ENCODE measurements at regions not wholly inside any gene's neighbourhood (a gene's known extent, or its start where the extent isn't known, plus 50 kb on each side); places are given as distances from the start of the nearest gene placed in this dataset.

DNA sequence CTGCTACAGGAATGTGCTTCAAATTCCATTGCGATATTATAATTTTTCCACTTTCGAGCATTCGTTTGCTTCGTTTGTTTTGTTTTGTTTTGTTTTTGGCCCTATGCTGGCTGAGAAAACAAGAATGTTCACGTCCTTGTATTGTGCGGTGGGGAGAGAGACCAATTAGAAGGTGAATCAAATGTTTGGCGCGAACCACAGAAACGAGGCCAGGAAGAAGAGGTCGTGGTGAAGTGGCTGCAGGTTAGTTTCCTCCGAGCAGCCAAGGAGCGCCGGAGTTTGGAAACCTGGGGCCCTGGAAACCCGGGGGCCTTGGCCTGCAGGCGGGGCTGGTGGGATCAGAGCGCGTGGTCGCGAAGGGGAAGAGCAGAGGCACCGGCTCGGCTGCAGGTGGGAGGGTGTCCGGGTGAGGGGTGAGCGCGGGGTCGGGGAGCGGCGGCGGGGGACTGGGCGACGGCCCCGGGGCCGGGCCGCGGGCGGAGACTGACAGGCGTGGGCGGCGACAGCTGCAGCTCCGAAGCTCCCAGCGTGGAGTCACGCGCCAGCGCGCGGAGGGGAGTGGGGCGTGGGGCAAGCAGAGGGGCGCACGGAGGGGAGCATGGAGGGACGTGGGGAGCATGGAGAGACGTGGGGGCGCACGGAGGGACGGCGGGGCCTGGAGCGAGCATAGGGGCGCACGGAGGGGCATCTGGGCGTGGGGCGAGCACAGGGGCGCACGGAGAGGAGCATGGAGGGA, 141.5 kb upstream of the PDE10A start:
- peak overlapping the region; percentile 66 for H3K4me3 Mint-ChIP-seq (ENCODE audit: low read depth)
- peaks cover 3% of the 10 kb centered on the region for H3K4me1 Mint-ChIP-seq (ENCODE audit: low read depth)
- no peaks in the 10 kb centered on the region for H3K36me3 Mint-ChIP-seq (ENCODE audit: insufficient read depth)
- no peak for DNase-seq (ENCODE audit: low spot score, unreplicated experiment)
- TF ChIP-seq CTCF (IDR thresholded peaks at IDR 0.05; ENCODE audit: unreplicated experiment) = no peak
- H3K27ac Mint-ChIP-seq = peak overlapping the region; percentile 49
- peaks cover 87% of the 10 kb centered on the region for H3K27me3 Mint-ChIP-seq
- no peaks in the 10 kb centered on the region for H3K9me3 Mint-ChIP-seq (ENCODE audit: low read depth)

GRCh38 chr6:165800337-165800736, 137.3 kb upstream of the PDE10A start:
- no peak overlapping the region for H3K27ac Mint-ChIP-seq
- no peak for DNase-seq (ENCODE audit: low spot score, unreplicated experiment)
- H3K4me1 Mint-ChIP-seq (ENCODE audit: low read depth) = peaks cover 3% of the 10 kb centered on the region
- H3K4me3 Mint-ChIP-seq (ENCODE audit: low read depth) = no peak overlapping the region
- no peak for TF ChIP-seq CTCF (IDR thresholded peaks at IDR 0.05; ENCODE audit: unreplicated experiment)
- peaks cover 52% of the 10 kb centered on the region for H3K27me3 Mint-ChIP-seq
- H3K9me3 Mint-ChIP-seq (ENCODE audit: low read depth) = no peaks in the 10 kb centered on the region
- H3K36me3 Mint-ChIP-seq (ENCODE audit: insufficient read depth) = no peaks in the 10 kb centered on the region

- no peak for DNase-seq (ENCODE audit: low spot score, unreplicated experiment)
- no peaks in the 10 kb centered on the region for H3K9me3 Mint-ChIP-seq (ENCODE audit: low read depth)
- TF ChIP-seq CTCF (IDR thresholded peaks at IDR 0.05; ENCODE audit: unreplicated experiment) = no peak
- H3K36me3 Mint-ChIP-seq (ENCODE audit: insufficient read depth) = no peaks in the 10 kb centered on the region
- H3K4me1 Mint-ChIP-seq (ENCODE audit: low read depth) = peaks cover 3% of the 10 kb centered on the region
- H3K27ac Mint-ChIP-seq = no peak overlapping the region
- H3K4me3 Mint-ChIP-seq (ENCODE audit: low read depth) = no peak overlapping the region
- peaks cover 47% of the 10 kb centered on the region for H3K27me3 Mint-ChIP-seq
Measured at GRCh38 chr6:165799391-165800153, 136.5 kb upstream of the PDE10A start.

DNA sequence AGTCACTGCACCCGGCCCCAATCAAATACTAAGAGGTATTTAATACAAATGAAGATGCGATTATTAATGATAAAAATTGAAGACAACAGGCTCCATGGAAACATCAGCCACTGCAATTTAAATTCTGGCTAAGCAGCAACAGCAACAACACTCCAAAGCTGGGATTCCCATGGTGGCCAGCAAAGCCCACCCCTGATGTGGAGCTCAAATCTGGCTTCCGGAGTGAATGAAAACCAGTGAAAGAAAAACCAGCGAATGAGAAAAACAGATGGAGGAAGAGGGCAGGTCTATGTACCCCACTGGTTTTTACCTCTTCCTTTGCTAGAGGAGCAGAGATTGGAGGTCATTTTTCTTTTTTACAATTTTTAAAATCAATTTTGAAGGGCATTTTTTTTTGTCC, 135.9 kb upstream of the PDE10A start:
- no peaks in the 10 kb centered on the region for H3K4me1 Mint-ChIP-seq (ENCODE audit: low read depth)
- peaks cover 41% of the 10 kb centered on the region for H3K27me3 Mint-ChIP-seq
- no peak for TF ChIP-seq CTCF (IDR thresholded peaks at IDR 0.05; ENCODE audit: unreplicated experiment)
- H3K27ac Mint-ChIP-seq = no peak overlapping the region
- H3K9me3 Mint-ChIP-seq (ENCODE audit: low read depth) = no peaks in the 10 kb centered on the region
- H3K36me3 Mint-ChIP-seq (ENCODE audit: insufficient read depth) = no peaks in the 10 kb centered on the region
- no peak overlapping the region for H3K4me3 Mint-ChIP-seq (ENCODE audit: low read depth)
- no peak for DNase-seq (ENCODE audit: low spot score, unreplicated experiment)

DNA sequence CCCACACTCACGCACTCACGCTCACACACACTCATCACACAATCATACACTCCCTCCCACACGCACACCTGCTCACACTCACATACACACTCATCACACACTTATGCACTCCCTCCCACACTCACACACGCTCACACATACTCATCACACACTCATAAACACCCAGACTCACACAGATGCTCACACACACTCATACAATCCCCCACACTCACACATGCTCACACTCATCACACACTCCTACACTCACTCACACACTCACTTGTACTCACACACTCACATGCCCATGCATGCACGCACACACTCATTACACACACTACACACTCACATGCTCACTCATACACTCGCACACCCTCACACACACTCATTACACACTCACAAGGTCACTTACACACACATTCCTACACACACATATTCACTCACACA, 131.1 kb upstream of the PDE10A start:
- no peak for DNase-seq (ENCODE audit: low spot score, unreplicated experiment)
- Mint-ChIP-seq H3K4me1 (ENCODE audit: low read depth) (no peaks in the 10 kb centered on the region), H3K27me3 (peaks cover 11% of the 10 kb centered on the region), H3K36me3 (ENCODE audit: insufficient read depth) (no peaks in the 10 kb centered on the region), H3K9me3 (ENCODE audit: low read depth) (no peaks in the 10 kb centered on the region), H3K27ac (no peak overlapping the region), H3K4me3 (ENCODE audit: low read depth) (no peak overlapping the region)
- TF ChIP-seq CTCF (IDR thresholded peaks at IDR 0.05; ENCODE audit: unreplicated experiment) = no peak
